Lower leg skin (tissue), 3 donors: ENCODE measurements at regions not wholly inside any gene's neighbourhood (a gene's known extent, or its start where the extent isn't known, plus 50 kb on each side); places are given as distances from the start of the nearest gene placed in this dataset.

Experiments used
- POLR2A ChIP-seq, 2 donors: fragments of 450-650 bp; IDR thresholded peaks; one replicate each; pipeline ENCODE4 v1.6.1; 2016 to 2017; ENCODE audit warnings: antibody characterized with exemption in 2 of 2, mild to moderate bottlenecking in 1 of 2, moderate library complexity in 1 of 2
- TF ChIP-seq, protein P1 (sequence below), 3 donors: fragments of 450-650 bp; IDR thresholded peaks; one replicate each; pipeline ENCODE4 v1.5.1; 2016; ENCODE audit warnings: antibody characterized with exemption in 3 of 3, mild to moderate bottlenecking in 3 of 3, moderate library complexity in 2 of 3

GRCh38 chr10:78585952-78586351, 482.8 kb upstream of the ZMIZ1 start:
- no peak for TF ChIP-seq POLR2A (IDR thresholded peaks at IDR 0.05)
- TF ChIP-seq, protein P1, sequence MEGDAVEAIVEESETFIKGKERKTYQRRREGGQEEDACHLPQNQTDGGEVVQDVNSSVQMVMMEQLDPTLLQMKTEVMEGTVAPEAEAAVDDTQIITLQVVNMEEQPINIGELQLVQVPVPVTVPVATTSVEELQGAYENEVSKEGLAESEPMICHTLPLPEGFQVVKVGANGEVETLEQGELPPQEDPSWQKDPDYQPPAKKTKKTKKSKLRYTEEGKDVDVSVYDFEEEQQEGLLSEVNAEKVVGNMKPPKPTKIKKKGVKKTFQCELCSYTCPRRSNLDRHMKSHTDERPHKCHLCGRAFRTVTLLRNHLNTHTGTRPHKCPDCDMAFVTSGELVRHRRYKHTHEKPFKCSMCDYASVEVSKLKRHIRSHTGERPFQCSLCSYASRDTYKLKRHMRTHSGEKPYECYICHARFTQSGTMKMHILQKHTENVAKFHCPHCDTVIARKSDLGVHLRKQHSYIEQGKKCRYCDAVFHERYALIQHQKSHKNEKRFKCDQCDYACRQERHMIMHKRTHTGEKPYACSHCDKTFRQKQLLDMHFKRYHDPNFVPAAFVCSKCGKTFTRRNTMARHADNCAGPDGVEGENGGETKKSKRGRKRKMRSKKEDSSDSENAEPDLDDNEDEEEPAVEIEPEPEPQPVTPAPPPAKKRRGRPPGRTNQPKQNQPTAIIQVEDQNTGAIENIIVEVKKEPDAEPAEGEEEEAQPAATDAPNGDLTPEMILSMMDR (IDR thresholded peaks at IDR 0.05), result no peak
